K562 (cell line): ENCODE measurements at regions not wholly inside any gene's neighbourhood (a gene's known extent, or its start where the extent isn't known, plus 50 kb on each side); places are given as distances from the start of the nearest gene placed in this dataset.
A peak's percentile ranks its signal among the peaks of the same experiment; 100 is the strongest.

Experiments
- ATAC-seq: fragments of 200-7000 bp; cut with Tn5 transposase; 3 replicates; pipeline ENCODE4 v1.9.1; 2020; ENCODE audit warnings: moderate library complexity
- BruUV-seq: library from RNA; stranded (reverse); fragments of 400-500 nt; replicated peaks from 2 replicates; lab custom pipeline; 2021; lab: Mats Ljungman, UMichigan
- CTCF ChIA-PET: fragments of 300-600 bp; formaldehyde crosslinking; extraction: SDS; loops from one replicate; lab custom pipeline; 2021; ENCODE audit warnings: low intra/inter-chr PET ratio; lab: Yijun Ruan, JAX
- POLR2A ChIA-PET: fragments of 300-600, 350-650 bp; sonication (Branson Sonifier 250); formaldehyde crosslinking; extraction: SDS; loops from one replicate; lab custom pipeline; 2021; ENCODE audit warnings: antibody characterized with exemption, inconsistent platforms; lab: Yijun Ruan, JAX
- DNase-seq, 4 experiments: peaks; one replicate each; pipeline versions ENCODE4 v3.0.0 to v3.0.0-alpha.2; 2011 to 2018; ENCODE audit warnings: low spot score in 3 of 4, mixed read lengths in 3 of 4; ENCODE audit errors: extremely low read depth in 1 of 4
- FAIRE-seq: peaks from 2 replicates; lab custom pipeline; 2011; peaks lifted over from hg19 to GRCh38; lab: Jason Lieb, UNC
- H2AFZ ChIP-seq: 2 replicates; pipeline ENCODE4 v1.6.0; 2011; ENCODE audit warnings: low read depth, low read length, control low read depth, inconsistent platforms
- H3K27ac ChIP-seq: fragments of 200-600 bp; 3 replicates; pipeline ENCODE4 v1.8.0; 2011; ENCODE audit warnings: low read depth, mild to moderate bottlenecking, control low read depth, inconsistent platforms, low read length, moderate library complexity, mixed read lengths; ENCODE audit errors: extremely low read depth
- H3K27me3 ChIP-seq, 2 experiments: fragments of 300-600 bp in 1 of 2; 2 replicates in 1 of 2; 3 replicates in 1 of 2; pipeline versions ENCODE4 v1.6.0 to v1.8.0; 2011; ENCODE audit warnings: inconsistent platforms in 2 of 2, low read length in 2 of 2, mild to moderate bottlenecking in 1 of 2, mixed read lengths in 1 of 2, moderate library complexity in 1 of 2; ENCODE audit not compliant: control insufficient read depth in 2 of 2, insufficient read depth in 2 of 2
- H3K36me3 ChIP-seq: fragments of 300-600 bp; 3 replicates; pipeline ENCODE4 v1.8.0; 2011; ENCODE audit warnings: mild to moderate bottlenecking, low read length, inconsistent platforms; ENCODE audit not compliant: control insufficient read depth, insufficient read depth
- H3K4me1 ChIP-seq, 2 experiments: fragments of 200-600 bp in 1 of 2; replicated peaks in 1 of 2; 2 replicates in 1 of 2; 3 replicates in 1 of 2; pipeline versions ENCODE4 v1.5.1 to v1.8.0; 2011; ENCODE audit warnings: inconsistent platforms in 2 of 2, low read length in 2 of 2, mild to moderate bottlenecking in 1 of 2, mixed read lengths in 1 of 2, moderate library complexity in 1 of 2; ENCODE audit not compliant: control insufficient read depth in 2 of 2, insufficient read depth in 2 of 2
- H3K4me2 ChIP-seq: 2 replicates; pipeline ENCODE4 v1.6.1; 2011; ENCODE audit warnings: low read length, control low read depth, inconsistent platforms, mixed read lengths; ENCODE audit not compliant: insufficient read depth
- H3K4me3 ChIP-seq: fragments of 200-600 bp; sonication (generic), shearing (Covaris generic); 2 replicates; pipeline ENCODE4 v1.5.1; 2016; ENCODE audit warnings: control low read depth, inconsistent platforms
- H3K79me2 ChIP-seq: fragments of 200-600 bp; 3 replicates; pipeline ENCODE4 v1.8.0; 2011; ENCODE audit warnings: low read length, inconsistent platforms; ENCODE audit not compliant: control insufficient read depth, insufficient read depth
- H3K9ac ChIP-seq, 2 experiments: 2 replicates each; pipeline versions ENCODE4 v1.6.0 to v1.6.1; 2011; ENCODE audit warnings: low read depth in 2 of 2, low read length in 2 of 2, control low read depth in 1 of 2, inconsistent platforms in 1 of 2, mild to moderate bottlenecking in 1 of 2, mixed read lengths in 1 of 2; ENCODE audit not compliant: insufficient read depth in 1 of 2
- H3K9me1 ChIP-seq: one replicate; pipeline ENCODE4 v1.6.0; 2011; ENCODE audit warnings: inconsistent platforms, mild to moderate bottlenecking, low read length, moderate library complexity; ENCODE audit not compliant: control insufficient read depth, insufficient read depth
- H3K9me3 ChIP-seq: replicated peaks from 2 replicates; pipeline ENCODE4 v1.5.1; 2011; ENCODE audit warnings: low read depth, low read length, inconsistent platforms; ENCODE audit not compliant: control insufficient read depth, insufficient read depth
- H4K20me1 ChIP-seq: replicated peaks from 2 replicates; pipeline ENCODE4 v1.6.1; 2011; ENCODE audit warnings: low read length, inconsistent platforms, mixed read lengths; ENCODE audit not compliant: control insufficient read depth, insufficient read depth
- EHMT2 ChIP-seq: fragments of 450-650 bp; IDR thresholded peaks from 2 replicates; pipeline ENCODE4 v1.6.1; 2018; ENCODE audit warnings: antibody characterized with exemption
- ESRRA ChIP-seq: fragments of 450-650 bp; IDR thresholded peaks from 2 replicates; pipeline ENCODE4 v1.6.1; 2014; ENCODE audit warnings: low read depth, mild to moderate bottlenecking, moderate library complexity, borderline replicate concordance
- FOSL1 ChIP-seq: fragments of 200-800 bp; sonication (Bioruptor generic); conservative IDR thresholded peaks from 2 replicates; pipeline ENCODE4 v1.6.1; 2016; ENCODE audit warnings: missing genetic modification characterization, missing compliant biosample characterization
- GABPB1 ChIP-seq: sonication (generic); formaldehyde crosslinking; IDR thresholded peaks from 2 replicates; pipeline ENCODE4 v1.8.0; 2022; ENCODE audit warnings: mild to moderate bottlenecking, missing genetic modification reagents
- GTF2A2 ChIP-seq: IDR thresholded peaks from 2 replicates; pipeline ENCODE4 v1.6.1; 2016; ENCODE audit warnings: mild to moderate bottlenecking, missing genetic modification characterization, missing compliant biosample characterization
- JUND ChIP-seq, 2 experiments: IDR thresholded peaks; 2 replicates in 1 of 2; 3 replicates in 1 of 2; pipeline ENCODE4 v1.6.1; 2011; ENCODE audit warnings: borderline replicate concordance in 2 of 2, low read depth in 2 of 2, low read length in 2 of 2, improper control_type of control experiment in 1 of 2, missing biosample characterization in 1 of 2, missing genetic modification characterization in 1 of 2, missing genetic modification reagents in 1 of 2
- WGBS: fragments of 100-300 bp; shearing (Covaris generic); methylation state at CpG from one replicate; pipeline ENCODE4 v1.1.6; 2016; ENCODE audit warnings: low coverage, mixed read lengths; ENCODE audit not compliant: insufficient coverage; ENCODE audit errors: missing lambda C conversion rate; 5-methylcytosine and 5-hydroxymethylcytosine counted together
- in situ Hi-C: fragments of 300-500 bp; cut with MboI; formaldehyde crosslinking; loops from 4 replicates; pipeline ENCODE4 v1.15.0; 2018; ENCODE audit warnings: inconsistent platforms, mixed read lengths
- intact Hi-C: fragments of 100-400 bp; cut with micrococcal nuclease; formaldehyde crosslinking; loops from 2 replicates; pipeline ENCODE4 v1.14.2; 2022
- TF ChIP-seq, protein P1 (sequence below): fragments of 250-450 bp; sonication (Bioruptor Pico); IDR thresholded peaks from 2 replicates; pipeline ENCODE4 v1.8.0; 2022; ENCODE audit warnings: moderate library complexity, mild to moderate bottlenecking, inconsistent platforms
- TF ChIP-seq, protein P2 (sequence below), 2 experiments: fragments of 450-650 bp in 1 of 2; sonication (generic) in 1 of 2; formaldehyde crosslinking in 1 of 2; IDR thresholded peaks in 1 of 2; conservative IDR thresholded peaks in 1 of 2; 2 replicates each; pipeline versions ENCODE4 v1.6.1 to v1.8.1; 2016 to 2023; ENCODE audit warnings: mild to moderate bottlenecking in 2 of 2, moderate library complexity in 2 of 2, inconsistent platforms in 1 of 2, missing genetic modification reagents in 1 of 2

DNA sequence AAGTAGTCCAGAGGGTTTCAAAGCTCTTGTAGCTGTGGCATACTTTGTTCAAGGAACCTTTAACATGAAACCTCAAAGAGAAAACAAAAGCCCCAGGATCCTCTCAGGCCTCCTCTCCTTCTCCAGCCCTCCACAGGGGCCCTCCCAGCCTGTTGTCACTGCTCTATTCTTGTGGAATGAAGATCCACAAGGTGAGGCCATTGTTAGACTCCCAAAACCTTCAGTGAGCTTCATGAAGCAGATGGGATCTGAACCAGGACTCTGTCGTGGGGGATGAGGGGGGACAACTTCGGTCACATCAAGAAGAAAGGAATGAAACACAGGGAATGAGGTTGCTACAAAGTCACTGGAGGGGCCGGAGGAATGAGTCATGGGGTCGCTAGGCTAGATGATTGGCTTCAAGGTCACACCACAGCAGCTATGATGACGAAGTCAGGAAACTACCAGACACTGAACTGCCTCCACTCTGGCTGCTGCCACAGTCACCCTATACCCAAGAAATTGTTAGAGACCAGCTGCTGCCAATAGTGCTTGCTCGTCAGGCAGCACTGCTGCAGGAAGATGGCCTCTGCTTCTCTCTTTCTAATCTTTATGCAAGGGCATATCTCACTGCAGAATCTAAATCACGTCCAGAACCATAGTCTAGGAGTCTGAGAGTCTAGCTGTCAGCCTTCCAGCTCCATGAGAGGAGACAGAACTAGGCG is 208.8 kb downstream of the HIBADH start:
- 3% methylated on average over 8 of the region's 8 CpGs for WGBS
- no peak overlapping the region for H3K4me3 ChIP-seq
- no peaks in the 10 kb centered on the region for H3K36me3 ChIP-seq
- in situ Hi-C loops (no loop called here), intact Hi-C loops (no loop called here)
- peak; percentile 61; the same call in 1 of the 2 replicates for TF ChIP-seq JUND (IDR thresholded peaks at IDR 0.05; ENCODE audit: borderline replicate concordance, low read depth, low read length)
- 0 out of 3 replicates have a peak, but pooled peaks have one; percentile 20 for TF ChIP-seq JUND (tag; IDR thresholded peaks at IDR 0.05; ENCODE audit: borderline replicate concordance, low read depth, low read length)
- TF ChIP-seq, protein P1, sequence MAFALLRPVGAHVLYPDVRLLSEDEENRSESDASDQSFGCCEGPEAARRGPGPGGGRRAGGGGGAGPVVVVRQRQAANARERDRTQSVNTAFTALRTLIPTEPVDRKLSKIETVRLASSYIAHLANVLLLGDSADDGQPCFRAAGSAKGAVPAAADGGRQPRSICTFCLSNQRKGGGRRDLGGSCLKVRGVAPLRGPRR (CRISPR knock-in tag) = no peak
- TF ChIP-seq EHMT2 = peak; percentile 12; the same call in 1 of the 2 replicates
- TF ChIP-seq FOSL1 = 0 out of 2 replicates have a peak, but pooled peaks have one; percentile 33
- TF ChIP-seq, protein P2, sequence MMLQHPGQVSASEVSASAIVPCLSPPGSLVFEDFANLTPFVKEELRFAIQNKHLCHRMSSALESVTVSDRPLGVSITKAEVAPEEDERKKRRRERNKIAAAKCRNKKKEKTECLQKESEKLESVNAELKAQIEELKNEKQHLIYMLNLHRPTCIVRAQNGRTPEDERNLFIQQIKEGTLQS (IDR thresholded peaks at IDR 0.05) = peak; percentile 72
- TF ChIP-seq, protein P2 (CRISPR knock-in tag; conservative IDR thresholded peaks at IDR 0.05) = no peak
- TF ChIP-seq ESRRA = 0 out of 2 replicates have a peak, but pooled peaks have one; percentile 17
- TF ChIP-seq GABPB1 (CRISPR knock-in tag) = no peak
- TF ChIP-seq GTF2A2 (tag) = no peak
- H3K9me1 ChIP-seq = no peaks in the 10 kb centered on the region
- no peak overlapping the region for H2AFZ ChIP-seq
- ChIA-PET POLR2A (no interaction called here), CTCF (no interaction called here)
- peaks cover 0 to 7% of the 10 kb centered on the region in 2 experiments; a peak in 3 of 5 replicates for H3K27me3 ChIP-seq
- 0 out of 2 replicates have a peak overlapping the region, but pooled peaks have one; percentile 18 for H3K4me2 ChIP-seq
- no peak; the same call in 2 of the 3 replicates for ATAC-seq
- no peak for FAIRE-seq
- H3K9ac ChIP-seq = no peak overlapping the region
- no peak overlapping the region for H3K27ac ChIP-seq
- H3K79me2 ChIP-seq = no peaks in the 10 kb centered on the region
- peak in 2 of 4 experiments; percentile 23 to 29 for DNase-seq
- no TSS peak for BruUV-seq
- no peaks in the 10 kb centered on the region; a peak in 1 of 5 replicates for H3K4me1 ChIP-seq
- H3K9me3 ChIP-seq = no peaks in the 10 kb centered on the region
- H4K20me1 ChIP-seq = no peaks in the 10 kb centered on the region
